Gastrocnemius medialis (tissue), 4 donors: ENCODE measurements at regions not wholly inside any gene's neighbourhood (a gene's known extent, or its start where the extent isn't known, plus 50 kb on each side); places are given as distances from the start of the nearest gene placed in this dataset.
A peak's percentile ranks its signal among the peaks of the same experiment; 100 is the strongest.

Experiments
- ATAC-seq, 2 donors: fragments of 150-250 bp; one replicate each; pipeline ENCODE4 v1.9.1; 2016
- DNase-seq, 2 donors: peaks; one replicate each; pipeline ENCODE4 v3.0.0-alpha.2; 2019
- H3K27ac ChIP-seq, 4 donors: fragments of 200-600 bp; sonication (generic); 1 replicate in 1 of 4; 2 replicates in 3 of 4; pipeline ENCODE4 v1.5.1; 2016 to 2018; ENCODE audit warnings: mild to moderate bottlenecking in 2 of 4, moderate library complexity in 1 of 4
- H3K27me3 ChIP-seq, 3 donors: fragments of 200-600 bp; sonication (generic) in 2 of 3; 1 replicate in 1 of 3; 2 replicates in 2 of 3; pipeline versions ENCODE4 v1.5.1 to v1.6.0; 2016 to 2019; ENCODE audit warnings: mild to moderate bottlenecking in 1 of 3, moderate library complexity in 1 of 3
- H3K36me3 ChIP-seq, 2 donors: fragments of 200-600 bp; sonication (generic) in 1 of 2; one replicate each; pipeline ENCODE4 v1.5.1; 2017 to 2018
- H3K4me1 ChIP-seq, 2 donors: fragments of 200-600 bp; sonication (generic) in 1 of 2; one replicate each; pipeline ENCODE4 v1.5.1; 2016 to 2017; ENCODE audit warnings: mild to moderate bottlenecking in 2 of 2
- H3K4me3 ChIP-seq, 4 donors: fragments of 200-600 bp; sonication (generic) in 3 of 4; 1 replicate in 1 of 4; 2 replicates in 3 of 4; pipeline ENCODE4 v1.5.1; 2016 to 2019; ENCODE audit warnings: mild to moderate bottlenecking in 2 of 4
- H3K9me3 ChIP-seq, 3 donors: fragments of 200-600 bp; sonication (generic) in 2 of 3; 1 replicate in 1 of 3; 2 replicates in 2 of 3; pipeline ENCODE4 v1.5.1; 2016 to 2019
- CTCF ChIP-seq, 5 experiments: fragments of 450-650 bp in 3 of 5; fragments of 200-600 bp in 2 of 5; sonication (generic) in 2 of 5; IDR thresholded peaks in 4 of 5; conservative IDR thresholded peaks in 1 of 5; 1 replicate in 4 of 5; 2 replicates in 1 of 5; pipeline ENCODE4 v1.5.1; 2016 to 2019; ENCODE audit warnings: antibody characterized with exemption in 5 of 5, mild to moderate bottlenecking in 3 of 5, moderate library complexity in 3 of 5
- POLR2A ChIP-seq, 2 donors: fragments of 450-650 bp; IDR thresholded peaks; one replicate each; pipeline ENCODE4 v1.6.1; 2017; ENCODE audit warnings: antibody characterized with exemption in 2 of 2, mild to moderate bottlenecking in 2 of 2, moderate library complexity in 2 of 2
- in situ Hi-C, 4 donors: fragments of 200-750 bp; cut with MboI; loops; one replicate each; pipeline versions ENCODE4 v1.15.0 to v1.8.0; 2017; ENCODE audit warnings: low sequenced_read_pairs in 4 of 4
- intact Hi-C: fragments of 100-400 bp; cut with DNase I; formaldehyde crosslinking; loops from one replicate; pipeline ENCODE4 v1.15.1; 2023; ENCODE audit warnings: low total_unique reads

GRCh38 chr17:77728474-77728795 is 230.1 kb upstream of the TNRC6C start:
- Histone ChIP-seq H3K9me3 (peaks cover 0 to 3% (median 0%) of the 10 kb centered on the region in 3 donors), H3K4me3 (no peak overlapping the region), H3K4me1 (peaks cover 4 to 6% of the 10 kb centered on the region in 2 donors), H3K36me3 (no peaks in the 10 kb centered on the region), H3K27me3 (peaks cover 0 to 9% (median under 1%) of the 10 kb centered on the region in 3 donors), H3K27ac (peak overlapping the region; percentile 58 to 75 (median 72))
- no peak for TF ChIP-seq POLR2A (IDR thresholded peaks at IDR 0.05)
- TF ChIP-seq CTCF (IDR thresholded peaks at IDR 0.05 in 4 of 5, conservative IDR thresholded peaks at IDR 0.05 in 1 of 5): no peak
- in situ Hi-C loops (loop anchor here in 1 of 4 donors (10.0 to 25.0 kb wide), 2 partner anchors 184 to 691 kb away; no protein-coding TSS in a partner anchor), intact Hi-C loops (no loop called here)
- ATAC-seq: no peak
- DNase-seq: no peak

- TF ChIP-seq POLR2A (IDR thresholded peaks at IDR 0.05) (no peak), CTCF (IDR thresholded peaks at IDR 0.05 in 4 of 5, conservative IDR thresholded peaks at IDR 0.05 in 1 of 5) (no peak)
- peaks cover 0 to 3% (median 0%) of the 10 kb centered on the region in 3 donors for H3K9me3 ChIP-seq
- no peaks in the 10 kb centered on the region for H3K36me3 ChIP-seq
- ATAC-seq (no peak), DNase-seq (no peak)
- H3K27ac ChIP-seq: peak overlapping the region in 3 of 4 donors; percentile 71 to 75 (median 72)
- no peak overlapping the region for H3K4me3 ChIP-seq
- peaks cover 4 to 6% of the 10 kb centered on the region in 2 donors for H3K4me1 ChIP-seq
- peaks cover 0 to 13% (median 3%) of the 10 kb centered on the region in 3 donors for H3K27me3 ChIP-seq
- intact Hi-C loops: no loop called here
- in situ Hi-C loops: loop anchor here in 1 of 4 donors (10.0 to 25.0 kb wide), 2 partner anchors 184 to 692 kb away; no protein-coding TSS in a partner anchor
Measured at GRCh38 chr17:77728871-77729270, 229.6 kb upstream of the TNRC6C start.

GRCh38 chr17:77729587-77729986 is 228.9 kb upstream of the TNRC6C start:
- no peak for TF ChIP-seq POLR2A (IDR thresholded peaks at IDR 0.05)
- TF ChIP-seq CTCF (IDR thresholded peaks at IDR 0.05 in 4 of 5, conservative IDR thresholded peaks at IDR 0.05 in 1 of 5): no peak
- no peaks in the 10 kb centered on the region for H3K36me3 ChIP-seq
- no peak overlapping the region for H3K27ac ChIP-seq
- H3K4me3 ChIP-seq: no peak overlapping the region
- intact Hi-C loops (no loop called here), in situ Hi-C loops (loop anchor here in 1 of 4 donors (10.0 to 25.0 kb wide), 2 partner anchors 185 to 692 kb away; no protein-coding TSS in a partner anchor)
- ATAC-seq (no peak), DNase-seq (no peak)
- H3K27me3 ChIP-seq: peaks cover 0 to 17% (median 10%) of the 10 kb centered on the region in 3 donors
- H3K9me3 ChIP-seq: peaks cover 0 to 3% (median 0%) of the 10 kb centered on the region in 3 donors
- H3K4me1 ChIP-seq: peaks cover 8 to 12% of the 10 kb centered on the region in 2 donors

- ATAC-seq (no peak), DNase-seq (no peak)
- Histone ChIP-seq H3K27ac (no peak overlapping the region), H3K4me3 (no peak overlapping the region), H3K36me3 (no peaks in the 10 kb centered on the region), H3K4me1 (peaks cover 16 to 19% of the 10 kb centered on the region in 2 donors), H3K27me3 (peaks cover 0 to 17% (median 13%) of the 10 kb centered on the region in 3 donors), H3K9me3 (peaks cover 0 to 3% (median 0%) of the 10 kb centered on the region in 3 donors)
- in situ Hi-C loops: loop anchor here in 1 of 4 donors (25.0 kb wide), 1 partner anchor 693 kb away; no protein-coding TSS in a partner anchor
- intact Hi-C loops: no loop called here
- no peak for TF ChIP-seq POLR2A (IDR thresholded peaks at IDR 0.05)
- no peak for TF ChIP-seq CTCF (IDR thresholded peaks at IDR 0.05 in 4 of 5, conservative IDR thresholded peaks at IDR 0.05 in 1 of 5)
Measured at GRCh38 chr17:77730376-77730775, 228.1 kb upstream of the TNRC6C start.
